Suppressor macrophage treated with lipopolysaccharide for 1 hour (primary cell): ENCODE measurements at regions not wholly inside any gene's neighbourhood (a gene's known extent, or its start where the extent isn't known, plus 50 kb on each side); places are given as distances from the start of the nearest gene placed in this dataset.
A peak's percentile ranks its signal among the peaks of the same experiment; 100 is the strongest.

Experiments
- DNase-seq, 3 donors: peaks; one replicate each; pipeline ENCODE4 v3.0.0-alpha.2; 2020 to 2022

DNA sequence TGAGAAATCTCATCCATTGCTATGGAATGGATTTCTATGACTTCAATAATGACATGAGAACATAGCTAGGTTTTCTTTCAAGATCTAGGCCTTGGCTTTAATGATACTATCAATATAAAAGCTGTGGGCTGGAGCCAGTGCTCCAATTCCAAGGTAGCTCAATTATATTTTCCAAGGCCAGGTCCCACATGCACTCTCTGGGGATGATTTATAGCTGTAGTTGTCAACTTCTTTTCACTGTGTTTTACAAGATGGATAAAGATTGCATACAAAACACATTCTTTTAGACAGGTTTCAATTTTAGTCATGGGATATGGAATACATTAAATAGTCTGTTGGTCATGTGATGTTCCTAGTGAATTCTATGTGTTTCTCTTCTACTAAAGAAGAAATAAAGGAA lies 156.7 kb downstream of the DCAF12L1 start:
- no peak for DNase-seq

DNA sequence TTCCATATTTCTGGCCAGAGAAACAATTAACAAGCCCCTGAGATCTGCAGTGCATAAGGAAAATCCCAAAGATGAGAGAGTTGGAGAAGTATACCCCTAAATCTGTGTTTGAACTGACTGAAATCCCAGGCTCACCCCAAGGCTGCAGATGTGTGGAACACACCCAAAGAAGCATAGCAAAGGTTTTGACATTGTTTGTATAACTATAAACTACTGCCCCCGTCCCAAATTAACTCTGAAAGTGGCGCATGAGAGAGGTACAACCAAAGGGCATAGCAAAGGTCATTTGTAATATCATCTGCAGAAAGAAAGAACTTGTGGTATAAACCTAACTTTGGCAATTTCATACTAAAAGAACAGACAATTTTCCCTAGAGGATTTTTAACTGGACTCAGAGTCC lies 157.9 kb downstream of the DCAF12L1 start:
- no peak for DNase-seq

DNA sequence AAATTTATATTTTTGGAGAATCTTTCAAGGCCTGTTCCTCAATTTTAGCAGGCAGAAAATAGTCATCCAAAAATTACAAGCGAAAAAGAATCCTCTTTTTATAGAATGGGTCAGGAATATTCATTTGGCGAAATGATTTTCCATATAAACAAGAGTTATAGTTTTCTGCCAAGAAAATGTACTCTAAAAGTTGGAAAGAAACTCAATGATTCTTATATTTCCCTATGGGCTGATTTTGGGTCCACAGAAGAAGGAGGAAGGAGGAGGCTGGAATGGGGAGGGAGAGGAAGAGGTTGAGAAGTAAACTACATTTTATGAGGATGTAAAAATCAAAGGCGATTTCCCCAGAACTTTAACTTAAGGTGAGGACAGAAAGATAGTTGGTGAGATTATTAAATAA lies 159.3 kb downstream of the DCAF12L1 start:
- DNase-seq = no peak

DNA sequence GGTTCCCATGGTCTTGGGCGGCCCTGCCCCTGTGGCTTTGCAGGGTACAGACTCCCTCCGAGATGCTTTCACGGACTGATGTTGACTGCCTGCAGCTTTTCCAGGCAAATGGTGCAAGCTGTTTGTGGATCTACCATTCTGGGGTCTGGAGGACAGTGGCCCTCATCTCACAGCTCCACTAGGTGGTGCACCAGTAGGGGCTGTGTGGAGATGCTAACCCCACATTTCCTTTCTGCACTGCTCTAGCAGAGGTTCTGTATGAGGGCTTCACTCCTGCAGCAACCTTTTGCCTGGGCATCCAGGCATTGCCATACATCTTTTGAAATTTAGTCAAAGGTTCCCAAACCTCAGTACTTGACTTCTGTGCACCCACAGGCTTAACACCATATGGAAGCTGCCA lies 176.1 kb downstream of the DCAF12L1 start:
- no peak for DNase-seq

DNA sequence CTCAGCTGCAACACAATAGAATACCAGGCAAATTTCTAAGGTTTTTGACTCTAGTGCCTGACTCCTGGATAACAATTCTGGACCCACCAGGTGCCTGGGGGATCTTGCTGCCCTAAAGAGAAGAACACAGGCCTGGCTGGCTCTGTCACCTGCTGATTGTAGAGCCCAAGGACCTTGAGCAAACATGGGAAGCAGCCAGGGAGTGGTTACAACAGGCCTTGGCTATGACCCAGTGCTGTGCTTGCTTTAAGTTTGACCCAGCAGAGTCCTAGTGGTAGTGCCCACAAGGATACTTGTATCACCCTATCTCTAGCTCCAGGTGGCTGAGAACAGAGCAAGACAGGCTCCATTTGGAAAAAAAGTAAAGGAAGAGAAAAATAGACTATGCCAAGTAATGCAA lies 176.8 kb upstream of the DCAF12L2 start:
- no peak for DNase-seq

DNA sequence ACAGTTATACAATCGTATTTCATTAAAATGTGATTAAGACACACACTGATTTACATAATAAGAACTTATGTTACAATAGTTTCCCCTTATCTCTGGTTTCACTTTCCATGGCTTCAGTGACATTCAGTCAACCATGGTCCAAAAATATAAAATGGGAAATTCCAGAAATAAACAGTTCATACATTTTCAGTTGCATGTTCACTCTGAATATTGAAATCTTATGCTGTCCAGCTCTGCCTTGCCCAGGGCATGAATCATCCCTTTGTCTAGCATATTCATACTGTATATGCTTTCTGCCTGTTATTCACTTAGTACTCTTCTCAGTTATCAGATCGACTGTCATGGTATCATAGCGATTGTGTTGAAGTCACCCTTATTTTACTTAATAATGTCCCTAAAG lies 173.8 kb upstream of the DCAF12L2 start:
- DNase-seq = peak in 1 of 3 donors; percentile 4

DNA sequence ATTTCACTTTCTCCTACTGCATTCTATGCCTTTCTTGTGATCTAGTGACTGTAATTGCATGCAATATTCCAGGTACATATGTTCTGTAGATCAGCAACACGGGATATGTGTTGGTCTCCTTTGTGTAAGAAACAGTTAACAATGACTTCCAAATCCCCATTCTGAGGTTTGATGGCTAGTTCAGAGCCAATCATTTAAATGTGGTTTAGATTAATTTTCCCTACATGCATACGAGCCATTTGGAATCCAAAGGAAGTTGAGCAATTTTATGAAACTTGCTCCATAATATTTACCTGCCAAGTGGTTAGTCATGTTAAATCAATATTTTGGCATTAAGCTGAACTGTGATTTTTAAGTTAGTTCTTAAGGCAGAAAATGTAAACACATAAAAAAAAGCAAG lies 172.8 kb upstream of the DCAF12L2 start:
- DNase-seq = no peak

DNA sequence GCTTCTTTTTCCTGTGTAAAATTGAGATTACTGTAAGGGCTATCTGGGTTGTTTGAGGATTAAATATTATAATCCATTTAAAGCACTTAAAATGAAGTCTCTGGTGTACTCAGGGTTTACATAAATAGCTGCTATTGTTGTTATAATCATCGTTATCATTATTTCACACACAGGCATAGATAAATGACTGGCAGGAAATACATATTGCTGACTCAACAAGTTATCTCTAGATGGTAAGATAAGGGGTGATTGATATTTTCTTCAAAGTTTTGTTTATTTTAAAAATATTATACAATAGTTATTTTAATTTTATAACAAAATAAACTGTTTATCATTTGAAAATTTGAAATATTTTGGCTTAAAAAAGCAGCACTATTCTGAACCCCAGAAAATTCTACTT lies 134.3 kb upstream of the DCAF12L2 start:
- DNase-seq = no peak

DNA sequence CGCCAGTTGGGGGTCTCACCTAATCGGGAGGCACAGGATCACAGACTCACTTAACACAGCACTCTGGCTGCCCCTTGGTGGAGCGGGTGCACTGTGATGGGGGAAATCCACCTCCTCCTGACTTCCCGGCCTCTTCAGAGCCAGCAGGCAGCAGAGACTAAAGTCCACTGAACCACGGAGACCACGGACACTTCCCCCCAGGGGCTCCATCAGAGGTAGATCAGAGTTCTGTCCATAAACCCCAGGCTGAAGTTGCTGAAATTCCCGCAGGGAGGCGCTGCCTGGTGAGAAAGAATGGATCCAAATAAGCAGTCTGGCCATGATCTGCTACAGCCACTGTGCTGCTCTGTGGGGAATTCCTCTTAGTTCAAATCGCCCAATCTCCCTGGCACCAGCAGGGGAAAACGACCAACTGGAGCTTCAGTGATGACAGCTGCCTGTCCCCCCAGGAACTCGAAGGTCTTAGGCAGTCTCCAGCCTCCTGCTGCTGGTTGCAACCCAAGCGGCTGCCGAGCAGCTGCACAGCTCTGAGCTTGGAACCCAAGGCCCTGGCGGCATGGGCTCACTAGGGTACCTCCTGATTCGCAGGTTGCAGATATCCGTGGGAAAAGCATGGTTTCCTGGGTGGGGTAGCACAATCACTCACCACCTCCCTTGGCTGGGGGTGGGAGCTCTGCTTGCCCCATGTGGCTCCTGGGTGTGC lies 106.9 kb upstream of the DCAF12L2 start:
- no peak for DNase-seq

DNA sequence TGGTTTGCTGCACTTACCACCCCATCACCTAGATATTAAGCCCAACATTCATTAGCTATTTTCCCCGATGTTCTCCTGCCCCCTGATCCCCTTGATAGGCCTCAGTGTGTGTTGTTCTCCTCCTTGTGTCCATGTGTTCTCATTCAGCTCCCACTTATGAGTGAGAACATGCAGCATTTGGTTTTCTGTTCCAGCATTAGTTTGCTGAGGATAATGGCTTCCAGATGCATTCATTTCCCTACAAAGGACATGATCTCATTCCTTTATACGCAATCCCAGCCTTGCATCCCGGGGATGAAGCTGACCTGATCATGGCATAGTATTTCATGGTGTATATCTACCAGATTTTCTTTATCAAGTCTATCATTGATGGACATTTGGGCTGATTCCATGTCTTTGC lies 99.0 kb upstream of the DCAF12L2 start:
- no peak for DNase-seq

DNA sequence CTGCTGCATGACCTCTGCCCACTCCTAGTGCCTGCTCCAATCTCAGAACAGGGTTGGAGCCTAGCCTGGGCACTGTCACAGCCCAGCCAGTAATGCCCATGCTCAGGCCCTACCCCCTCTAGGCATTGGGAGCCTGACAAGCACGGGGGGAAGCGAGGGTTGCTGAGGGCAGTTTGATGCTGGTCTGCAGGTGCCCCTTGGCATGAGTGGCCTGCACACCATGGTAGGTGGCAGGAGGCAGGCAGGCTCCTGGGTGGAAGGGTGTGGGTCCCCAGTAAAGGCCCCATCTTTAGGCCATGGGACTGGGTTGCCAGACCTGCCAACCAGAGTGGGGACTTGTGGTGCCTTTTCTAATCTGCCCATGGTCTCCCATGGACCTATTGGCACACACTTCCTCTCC lies 72.1 kb upstream of the DCAF12L2 start:
- DNase-seq = no peak

DNA sequence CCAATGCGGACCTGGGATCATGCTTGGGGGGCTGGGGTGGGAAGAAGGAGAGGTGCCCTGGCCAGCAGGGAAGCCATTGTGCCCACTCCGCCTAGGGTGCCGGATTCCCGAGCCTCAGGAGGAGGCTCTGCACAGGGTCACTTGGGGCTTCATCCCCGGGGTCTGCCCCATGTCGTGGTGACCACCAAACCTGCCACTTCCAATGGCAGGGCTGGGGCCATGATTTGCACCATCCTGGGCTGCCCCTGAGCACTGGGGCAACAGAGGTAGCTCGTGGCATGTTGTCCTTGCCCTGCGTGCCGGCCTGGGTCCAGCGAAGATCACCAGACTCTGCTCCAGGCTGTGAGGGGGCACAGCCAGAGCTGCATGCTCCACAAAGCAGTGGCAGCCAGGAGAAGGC lies 71.4 kb upstream of the DCAF12L2 start:
- DNase-seq = no peak
